Kidney (tissue), 13 donors: ENCODE measurements at regions not wholly inside any gene's neighbourhood (a gene's known extent, or its start where the extent isn't known, plus 50 kb on each side); places are given as distances from the start of the nearest gene placed in this dataset.

Experiments
- DNase-seq, 5 donors: peaks; one replicate each; pipeline ENCODE4 v3.0.0-alpha.2; 2013 to 2020
- FAIRE-seq: peaks from 2 replicates; lab custom pipeline; 2012; peaks lifted over from hg19 to GRCh38; lab: Jason Lieb, UNC
- H3K27ac ChIP-seq, 2 donors: one replicate each; pipeline ENCODE4 v1.7.0; 2013; ENCODE audit warnings: low read depth in 2 of 2, low read length in 2 of 2, inconsistent platforms in 1 of 2
- H3K27me3 ChIP-seq: one replicate; pipeline ENCODE4 v1.7.1; 2013; ENCODE audit warnings: low read length, inconsistent platforms; ENCODE audit not compliant: control insufficient read depth, insufficient read depth
- H3K36me3 ChIP-seq, 3 donors: one replicate each; pipeline versions ENCODE4 v1.7.0 to v1.7.1; 2013; ENCODE audit warnings: low read length in 3 of 3, control low read depth in 1 of 3, inconsistent platforms in 1 of 3; ENCODE audit not compliant: insufficient read depth in 3 of 3, control insufficient read depth in 2 of 3
- H3K4me1 ChIP-seq, 3 donors: one replicate each; pipeline versions ENCODE4 v1.7.0 to v1.7.1; 2013; ENCODE audit warnings: low read length in 3 of 3, inconsistent platforms in 1 of 3, low read depth in 1 of 3; ENCODE audit not compliant: control insufficient read depth in 2 of 3, insufficient read depth in 2 of 3
- H3K4me3 ChIP-seq, 3 donors: one replicate each; pipeline versions ENCODE4 v1.7.0 to v1.8.1; 2013; ENCODE audit warnings: low read length in 3 of 3, control low read depth in 1 of 3, inconsistent platforms in 1 of 3
- H3K9ac ChIP-seq, 3 donors: one replicate each; pipeline versions ENCODE4 v1.7.0 to v1.7.1; 2013; ENCODE audit warnings: low read length in 3 of 3, control low read depth in 1 of 3, inconsistent platforms in 1 of 3
- H3K9me3 ChIP-seq, 3 donors: one replicate each; pipeline versions ENCODE4 v1.7.0 to v1.7.1; 2013; ENCODE audit warnings: low read length in 3 of 3, control low read depth in 1 of 3, inconsistent platforms in 1 of 3; ENCODE audit not compliant: control insufficient read depth in 2 of 3, insufficient read depth in 1 of 3
- intact Hi-C: fragments of 100-400 bp; cut with DNase I; formaldehyde crosslinking; loops from one replicate; pipeline ENCODE4 v1.11.1; 2022
- TF ChIP-seq, protein P1 (sequence below): IDR thresholded peaks from 3 replicates; pipeline ENCODE4 v1.5.1; 2012; ENCODE audit warnings: mild to moderate bottlenecking, moderate library complexity, borderline replicate concordance; ENCODE audit not compliant: insufficient read depth; ENCODE audit errors: extremely low read depth
- donor health status: control.
- donor health status: control.
- donor health status: control.
- donor health status: control.
- donor health status: control.
- donor health status: DM: yes; HTN: yes; CAD: no.
- donor health status: Normal renal cell carcinoma (clear cell type).

DNA sequence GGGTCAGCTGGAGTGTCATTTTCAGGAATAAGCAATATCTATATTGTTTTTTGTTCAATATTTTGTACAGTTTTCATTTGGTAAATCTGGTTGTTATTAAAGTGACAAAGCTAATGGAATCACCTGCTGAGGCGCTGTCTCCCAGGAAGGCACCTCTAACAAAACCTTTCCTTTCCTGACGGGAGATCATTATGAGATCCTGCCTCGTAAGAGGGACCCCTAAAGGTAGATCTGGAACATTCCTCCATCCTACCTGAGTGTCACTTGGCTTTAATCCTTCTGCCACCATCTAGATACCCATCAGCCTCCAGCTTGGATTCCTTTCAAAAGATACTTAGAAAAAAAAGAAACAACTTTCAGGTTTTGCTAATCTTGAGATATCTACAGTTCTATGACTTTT, 157.7 kb downstream of the FAT3 start:
- no peaks in the 10 kb centered on the region for H3K36me3 ChIP-seq
- no peak overlapping the region for H3K27ac ChIP-seq
- intact Hi-C loops = no loop called here
- H3K9me3 ChIP-seq = no peaks in the 10 kb centered on the region
- FAIRE-seq (no peak), DNase-seq (no peak)
- no peak overlapping the region for H3K9ac ChIP-seq
- no peak overlapping the region for H3K4me3 ChIP-seq
- no peaks in the 10 kb centered on the region for H3K27me3 ChIP-seq
- TF ChIP-seq, protein P1, sequence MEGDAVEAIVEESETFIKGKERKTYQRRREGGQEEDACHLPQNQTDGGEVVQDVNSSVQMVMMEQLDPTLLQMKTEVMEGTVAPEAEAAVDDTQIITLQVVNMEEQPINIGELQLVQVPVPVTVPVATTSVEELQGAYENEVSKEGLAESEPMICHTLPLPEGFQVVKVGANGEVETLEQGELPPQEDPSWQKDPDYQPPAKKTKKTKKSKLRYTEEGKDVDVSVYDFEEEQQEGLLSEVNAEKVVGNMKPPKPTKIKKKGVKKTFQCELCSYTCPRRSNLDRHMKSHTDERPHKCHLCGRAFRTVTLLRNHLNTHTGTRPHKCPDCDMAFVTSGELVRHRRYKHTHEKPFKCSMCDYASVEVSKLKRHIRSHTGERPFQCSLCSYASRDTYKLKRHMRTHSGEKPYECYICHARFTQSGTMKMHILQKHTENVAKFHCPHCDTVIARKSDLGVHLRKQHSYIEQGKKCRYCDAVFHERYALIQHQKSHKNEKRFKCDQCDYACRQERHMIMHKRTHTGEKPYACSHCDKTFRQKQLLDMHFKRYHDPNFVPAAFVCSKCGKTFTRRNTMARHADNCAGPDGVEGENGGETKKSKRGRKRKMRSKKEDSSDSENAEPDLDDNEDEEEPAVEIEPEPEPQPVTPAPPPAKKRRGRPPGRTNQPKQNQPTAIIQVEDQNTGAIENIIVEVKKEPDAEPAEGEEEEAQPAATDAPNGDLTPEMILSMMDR = no peak
- H3K4me1 ChIP-seq = peaks cover 0 to 7% (median 0%) of the 10 kb centered on the region in 3 donors

DNA sequence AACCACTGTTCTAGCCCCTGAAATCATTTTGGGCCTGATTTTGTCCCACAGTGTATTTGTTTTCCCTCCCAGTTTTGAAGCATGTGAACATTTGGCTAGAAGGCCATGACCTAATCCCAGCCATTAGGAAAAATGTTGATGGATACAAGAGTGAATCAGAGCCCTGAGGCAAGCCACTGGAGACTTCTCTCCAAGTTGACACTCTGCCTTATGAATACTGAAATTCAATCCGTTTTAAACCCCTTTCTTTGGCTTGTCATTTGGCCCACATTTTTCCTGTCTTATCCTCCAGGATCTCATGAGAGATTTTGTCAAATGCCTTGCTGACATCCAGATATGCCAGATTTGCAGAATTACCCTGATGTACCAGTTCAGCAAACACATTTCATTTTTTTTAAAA, 158.8 kb downstream of the FAT3 start:
- Histone ChIP-seq H3K4me1 (peaks cover 0 to 7% (median 0%) of the 10 kb centered on the region in 3 donors), H3K9me3 (no peaks in the 10 kb centered on the region), H3K9ac (no peak overlapping the region), H3K36me3 (no peaks in the 10 kb centered on the region), H3K27me3 (no peaks in the 10 kb centered on the region), H3K4me3 (no peak overlapping the region), H3K27ac (no peak overlapping the region)
- DNase-seq (no peak), FAIRE-seq (no peak)
- intact Hi-C loops = no loop called here
- TF ChIP-seq, protein P1 = no peak

DNA sequence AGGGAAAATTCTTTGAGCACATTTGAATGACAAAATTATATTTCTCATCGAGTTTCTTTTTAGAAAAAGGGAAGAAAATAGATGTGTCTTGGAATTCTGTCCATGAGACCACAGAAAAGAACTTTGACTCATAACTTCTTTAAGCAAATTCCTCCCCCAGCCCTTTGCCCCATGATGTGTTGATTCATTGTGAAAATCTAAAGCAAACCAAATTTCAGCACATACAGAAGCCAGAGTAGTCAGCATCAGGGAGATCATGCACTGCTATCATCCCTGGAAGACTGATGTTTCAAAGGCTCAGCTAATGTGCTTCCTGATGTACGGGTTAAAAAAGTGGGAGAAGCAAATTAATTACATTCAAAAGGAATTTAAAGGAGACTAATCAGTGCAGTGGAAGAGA, 159.7 kb downstream of the FAT3 start:
- Histone ChIP-seq H3K36me3 (no peaks in the 10 kb centered on the region), H3K9ac (no peak overlapping the region), H3K4me3 (no peak overlapping the region), H3K4me1 (peaks cover 0 to 7% (median 0%) of the 10 kb centered on the region in 3 donors), H3K9me3 (no peaks in the 10 kb centered on the region), H3K27ac (no peak overlapping the region), H3K27me3 (no peaks in the 10 kb centered on the region)
- no peak for FAIRE-seq
- intact Hi-C loops = no loop called here
- TF ChIP-seq, protein P1 = no peak
- no peak for DNase-seq

DNA sequence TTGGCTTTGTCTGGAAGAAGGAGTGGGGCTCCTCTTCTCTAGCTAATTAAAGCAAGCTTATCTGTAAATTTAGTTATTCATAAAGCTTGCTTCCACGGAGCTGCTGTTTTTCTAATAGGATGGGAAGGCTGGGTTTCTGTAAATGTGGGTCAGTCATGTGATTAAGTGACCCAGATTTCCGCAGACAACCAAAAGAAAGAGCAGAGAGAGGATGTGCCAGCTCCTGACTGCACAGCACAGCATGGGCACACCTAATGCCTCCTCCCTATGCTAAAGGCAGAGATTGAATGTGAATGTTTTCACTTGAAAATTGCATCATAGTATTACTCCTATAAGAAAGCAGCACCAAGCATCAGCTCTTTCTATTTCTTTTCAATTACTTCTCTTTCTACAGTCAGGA, 160.2 kb downstream of the FAT3 start:
- Histone ChIP-seq H3K9me3 (no peaks in the 10 kb centered on the region), H3K36me3 (no peaks in the 10 kb centered on the region), H3K27ac (no peak overlapping the region), H3K27me3 (no peaks in the 10 kb centered on the region), H3K4me3 (no peak overlapping the region), H3K4me1 (peaks cover 0 to 7% (median 0%) of the 10 kb centered on the region in 3 donors), H3K9ac (no peak overlapping the region)
- TF ChIP-seq, protein P1 = no peak
- intact Hi-C loops = no loop called here
- FAIRE-seq (no peak), DNase-seq (no peak)
